Glutamatergic neuron (in vitro differentiated cells): ENCODE measurements at regions not wholly inside any gene's neighbourhood (a gene's known extent, or its start where the extent isn't known, plus 50 kb on each side); places are given as distances from the start of the nearest gene placed in this dataset.
"Not testable (repeated sequence)": the region's sequence is repeated elsewhere in the genome, so short reads cannot be mapped to it uniquely, and the experiment has no call there.

Source experiments
- DNase-seq: peaks from one replicate; pipeline ENCODE4 v3.0.0; 2022
- H3K27ac Mint-ChIP-seq: one replicate; pipeline ENCODE4 v1.8.0; 2020; ENCODE audit warnings: mild to moderate bottlenecking, mixed read lengths, inconsistent platforms; ENCODE audit not compliant: unreplicated experiment
- H3K27me3 Mint-ChIP-seq: one replicate; pipeline ENCODE4 v1.8.0; 2020; ENCODE audit warnings: mild to moderate bottlenecking, moderate library complexity, mixed read lengths, inconsistent platforms; ENCODE audit not compliant: unreplicated experiment
- H3K36me3 Mint-ChIP-seq: one replicate; pipeline ENCODE4 v1.8.0; 2020; ENCODE audit warnings: mild to moderate bottlenecking, mixed read lengths, inconsistent platforms; ENCODE audit not compliant: unreplicated experiment
- H3K4me1 Mint-ChIP-seq: one replicate; pipeline ENCODE4 v1.8.0; 2020; ENCODE audit warnings: mild to moderate bottlenecking, low read depth, mixed read lengths, inconsistent platforms; ENCODE audit not compliant: unreplicated experiment
- H3K4me3 Mint-ChIP-seq: one replicate; pipeline ENCODE4 v1.8.0; 2020; ENCODE audit warnings: mild to moderate bottlenecking, mixed read lengths, inconsistent platforms; ENCODE audit not compliant: unreplicated experiment
- H3K9me3 Mint-ChIP-seq: one replicate; pipeline ENCODE4 v1.8.0; 2020; ENCODE audit warnings: mild to moderate bottlenecking, moderate library complexity, mixed read lengths, inconsistent platforms; ENCODE audit not compliant: unreplicated experiment
- CTCF ChIP-seq: fragments of 200-600 bp; sonication (generic); IDR thresholded peaks from one replicate; pipeline ENCODE4 v1.5.0; 2021; ENCODE audit not compliant: partially characterized antibody, unreplicated experiment

GRCh38 chr12:33093534-33093933, 197.0 kb upstream of the PKP2 start:
- no peaks in the 10 kb centered on the region for H3K27me3 Mint-ChIP-seq
- no peaks in the 10 kb centered on the region for H3K4me1 Mint-ChIP-seq
- no peaks in the 10 kb centered on the region for H3K9me3 Mint-ChIP-seq
- H3K4me3 Mint-ChIP-seq, result no peak overlapping the region
- DNase-seq, result no peak
- no peak for TF ChIP-seq CTCF
- H3K27ac Mint-ChIP-seq, result no peak overlapping the region
- no peaks in the 10 kb centered on the region for H3K36me3 Mint-ChIP-seq

DNA sequence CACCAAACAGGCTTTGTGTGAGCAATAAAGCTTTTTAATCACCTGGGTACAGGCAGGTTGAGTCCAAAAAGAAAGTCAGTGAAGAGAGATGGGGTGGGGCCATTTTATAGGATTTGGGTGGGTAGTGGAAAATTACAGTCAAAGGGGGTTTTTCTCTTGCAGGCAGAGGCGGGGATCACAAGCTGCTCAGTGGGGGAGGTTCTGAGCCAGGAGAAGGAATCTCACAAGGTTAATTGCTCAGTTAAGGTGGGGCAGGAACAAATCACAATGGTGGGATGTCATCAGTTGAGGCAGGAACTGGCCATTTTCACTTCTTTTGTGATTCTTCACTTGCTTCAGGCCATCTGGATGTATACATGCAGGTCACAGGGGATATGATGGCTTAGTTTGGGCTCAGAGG, 191.3 kb upstream of the PKP2 start:
- not testable (repeated sequence) for H3K4me3 Mint-ChIP-seq, H3K9me3 Mint-ChIP-seq, DNase-seq, H3K36me3 Mint-ChIP-seq, H3K27me3 Mint-ChIP-seq, H3K4me1 Mint-ChIP-seq, H3K27ac Mint-ChIP-seq

DNA sequence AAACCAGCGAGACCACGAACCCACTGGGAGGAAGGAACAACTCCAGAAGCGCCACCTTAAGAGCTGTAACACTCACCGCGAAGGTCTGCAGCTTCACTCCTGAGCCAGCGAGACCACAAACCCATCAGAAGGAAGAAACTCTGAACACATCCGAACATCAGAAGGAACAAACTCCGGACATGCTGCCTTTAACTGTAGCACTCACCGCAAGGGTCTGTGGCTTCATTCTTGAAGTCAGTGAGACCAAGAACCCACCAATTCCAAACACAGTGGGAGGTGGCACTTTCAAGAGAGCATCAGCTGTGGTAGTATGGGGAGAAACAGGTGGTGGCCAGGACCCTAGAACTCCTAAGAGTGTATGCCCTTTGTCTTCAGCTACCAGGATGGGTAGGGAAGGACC, 179.8 kb upstream of the PKP2 start:
- not testable (repeated sequence) for H3K36me3 Mint-ChIP-seq, DNase-seq, H3K4me3 Mint-ChIP-seq, H3K27ac Mint-ChIP-seq, H3K4me1 Mint-ChIP-seq, H3K9me3 Mint-ChIP-seq, H3K27me3 Mint-ChIP-seq

DNA sequence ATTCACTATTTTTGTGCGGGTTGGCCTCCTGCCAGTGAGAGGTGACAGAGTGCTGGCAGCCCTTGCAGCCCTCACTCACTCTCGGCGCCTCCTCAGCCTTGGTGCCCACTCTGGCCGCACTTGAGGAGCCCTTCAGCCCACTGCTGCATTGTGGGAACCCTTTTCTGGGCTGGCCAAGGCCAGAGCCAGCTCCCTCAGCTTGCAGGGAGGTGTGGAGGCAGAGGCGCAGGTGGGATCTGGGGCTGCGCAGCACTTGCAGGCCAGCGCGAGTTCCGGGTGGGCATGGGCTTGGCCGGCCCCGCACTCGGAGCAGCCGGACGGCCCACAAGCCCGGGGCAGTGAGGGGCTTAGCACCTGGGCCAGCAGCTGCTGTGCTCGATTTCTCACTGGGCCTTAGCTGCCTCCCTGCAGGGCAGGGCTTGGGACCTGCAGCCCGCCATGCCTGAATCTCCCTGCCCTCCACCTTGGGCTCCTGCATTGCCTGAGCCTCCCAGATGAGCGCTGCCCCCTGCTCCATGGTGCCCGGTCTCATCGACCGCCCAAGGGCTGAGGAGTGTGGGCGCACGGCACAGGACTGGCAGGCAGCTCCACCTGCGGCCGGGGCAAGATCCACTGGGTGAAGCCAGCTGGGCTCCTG, 178.7 kb upstream of the PKP2 start:
- H3K4me1 Mint-ChIP-seq, H3K36me3 Mint-ChIP-seq, H3K4me3 Mint-ChIP-seq, H3K27me3 Mint-ChIP-seq, DNase-seq, H3K9me3 Mint-ChIP-seq, H3K27ac Mint-ChIP-seq: not testable (repeated sequence)

DNA sequence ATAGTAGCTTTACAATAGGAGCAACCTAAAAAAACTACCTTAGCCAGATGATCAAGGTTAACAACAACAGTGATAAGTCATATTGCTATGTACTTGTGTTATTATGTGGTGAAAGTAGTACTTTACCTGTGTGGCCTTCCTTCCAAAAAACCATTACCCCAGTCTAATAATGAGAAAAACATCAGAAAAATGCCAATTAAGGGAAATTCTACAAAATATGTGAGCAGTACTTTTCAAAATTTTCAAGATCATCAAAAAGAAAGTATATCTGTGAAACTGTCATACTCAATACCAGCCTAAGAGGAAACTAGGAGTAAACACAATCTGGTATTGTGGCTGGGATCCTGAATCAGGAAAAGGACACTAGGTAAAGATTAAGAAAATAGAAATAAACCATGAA, 165.3 kb upstream of the PKP2 start:
- Mint-ChIP-seq H3K4me1 (no peaks in the 10 kb centered on the region), H3K36me3 (no peaks in the 10 kb centered on the region), H3K4me3 (no peak overlapping the region), H3K9me3 (no peaks in the 10 kb centered on the region), H3K27ac (no peak overlapping the region), H3K27me3 (no peaks in the 10 kb centered on the region)
- DNase-seq, result no peak
- TF ChIP-seq CTCF, result no peak

- H3K9me3 Mint-ChIP-seq, result no peaks in the 10 kb centered on the region
- no peaks in the 10 kb centered on the region for H3K27me3 Mint-ChIP-seq
- no peak overlapping the region for H3K4me3 Mint-ChIP-seq
- no peak for TF ChIP-seq CTCF
- DNase-seq, result no peak
- H3K36me3 Mint-ChIP-seq, result no peaks in the 10 kb centered on the region
- no peak overlapping the region for H3K27ac Mint-ChIP-seq
- H3K4me1 Mint-ChIP-seq, result no peaks in the 10 kb centered on the region
Measured at GRCh38 chr12:33054371-33054770, 157.8 kb upstream of the PKP2 start.
